Heart left ventricle (tissue), 16 donors: ENCODE measurements at regions not wholly inside any gene's neighbourhood (a gene's known extent, or its start where the extent isn't known, plus 50 kb on each side); places are given as distances from the start of the nearest gene placed in this dataset.
A peak's percentile ranks its signal among the peaks of the same experiment; 100 is the strongest.

Experiments used
- ATAC-seq, 4 donors: fragments of 200-7000 bp; cut with Tn5 transposase; one replicate each; pipeline ENCODE4 v1.9.1; 2020 to 2022; ENCODE audit warnings: moderate library complexity in 4 of 4, mild to moderate bottlenecking in 3 of 4, moderate number of reproducible peaks in 1 of 4
- DNase-seq, 5 donors: peaks; one replicate each; pipeline ENCODE4 v3.0.0-alpha.2; 2020
- H3K27ac ChIP-seq, 12 donors: fragments of 200-600 bp; sonication (generic) in 4 of 12; one replicate each; pipeline versions ENCODE4 v1.5.0 to v1.8.0; 2016 to 2022; ENCODE audit warnings: mild to moderate bottlenecking in 2 of 12
- H3K27me3 ChIP-seq, 9 donors: fragments of 200-600 bp; sonication (generic) in 2 of 9; one replicate each; pipeline versions ENCODE4 v1.5.1 to v1.8.0; 2016 to 2022; ENCODE audit warnings: mild to moderate bottlenecking in 3 of 9
- H3K36me3 ChIP-seq, 9 donors: fragments of 200-600 bp; sonication (generic) in 2 of 9; one replicate each; pipeline versions ENCODE4 v1.5.0 to v1.8.0; 2018 to 2022; ENCODE audit warnings: mild to moderate bottlenecking in 2 of 9
- H3K4me1 ChIP-seq, 12 donors: fragments of 200-600 bp; sonication (generic) in 4 of 12; one replicate each; pipeline versions ENCODE4 v1.5.0 to v1.8.0; 2016 to 2022; ENCODE audit warnings: mild to moderate bottlenecking in 3 of 12
- H3K4me3 ChIP-seq, 12 donors: fragments of 200-600 bp; sonication (generic) in 4 of 12; one replicate each; pipeline versions ENCODE4 v1.5.0 to v1.8.0; 2017 to 2022; ENCODE audit warnings: mild to moderate bottlenecking in 9 of 12, moderate library complexity in 4 of 12
- H3K9me3 ChIP-seq, 12 donors: fragments of 200-600 bp; sonication (generic) in 4 of 12; one replicate each; pipeline versions ENCODE4 v1.5.0 to v1.8.0; 2016 to 2022; ENCODE audit warnings: mild to moderate bottlenecking in 1 of 12
- POLR2A ChIP-seq, 2 donors: fragments of 450-650 bp; IDR thresholded peaks; one replicate each; pipeline ENCODE4 v1.6.1; 2017; ENCODE audit warnings: antibody characterized with exemption in 2 of 2, mild to moderate bottlenecking in 2 of 2, moderate library complexity in 2 of 2
- WGBS, 4 donors: extraction: QIAGEN DNeasy Blood & Tissue Kit in 2 of 4; methylation state at CpG; one replicate each; pipeline versions ENCODE4 v1.1.5 to v1.1.7; 2013 to 2018; 5-methylcytosine and 5-hydroxymethylcytosine counted together
- intact Hi-C, 10 donors: fragments of 100-400 bp; cut with DNase I; formaldehyde crosslinking; loops; one replicate each; pipeline versions ENCODE4 v1.11.1 to v1.14.2; 2022
- TF ChIP-seq, protein P1 (sequence below), 12 donors: fragments of 200-600 bp; sonication (generic) in 4 of 12; IDR thresholded peaks; one replicate each; pipeline versions ENCODE4 v1.5.0 to v1.8.0; 2018 to 2022; ENCODE audit warnings: antibody characterized with exemption in 12 of 12, mild to moderate bottlenecking in 5 of 12
- donor health status: ischemic (EF 13 %, LVEDD 7.1; RV severe dilation, severe dysfunction).
- donor health status: healthy with polysubstance abuse.
- donor health status: DM: no; HTN: yes; CAD: no.
- donor health status: DM: no; HTN: no; CAD: no.
- donor health status: ischemic (EF 25% LVEDD 6.9; RV normal size, moderate dysfunction).
- donor health status: ischemic (EF 25% LVEDD 5.7; RV mildly dilated, moderate dysfunction).
- donor health status: healthy.
- donor health status: DM: yes; HTN: yes; CAD: no.
- donor health status: ischemic (EF 35%, LVEDD 5.7; RV mildly dilated, moderate dysfunction).
- donor health status: nonischemic (EF 11% LVEDD 7.7; RV severe dilation, severe dysfunction).
- donor health status: DM: yes; HTN: yes; CAD: no.
- donor health status: PGD.
- donor health status: ischemic (EF 29% LVEDD 5.4; RV normal size, mild dysfunction).
- donor health status: nonischemic (EF 23%, LVEDD 6.1; RV moderate dilation, normal function).

- Histone ChIP-seq H3K36me3 (no peaks in the 10 kb centered on the region), H3K4me1 (peaks cover 0 to 15% (median 0%) of the 10 kb centered on the region in 12 donors), H3K27ac (no peak overlapping the region), H3K27me3 (no peaks in the 10 kb centered on the region), H3K9me3 (peaks cover 0 to 15% (median 5%) of the 10 kb centered on the region in 12 donors), H3K4me3 (no peak overlapping the region)
- intact Hi-C loops, result no loop called here
- 94 to 100% (median 94%) methylated on average over 4 to 32 of the region's 32 CpGs for WGBS, 4 donors
- DNase-seq (no peak), ATAC-seq (no peak)
- TF ChIP-seq POLR2A (IDR thresholded peaks at IDR 0.05), result no peak
- TF ChIP-seq, protein P1, sequence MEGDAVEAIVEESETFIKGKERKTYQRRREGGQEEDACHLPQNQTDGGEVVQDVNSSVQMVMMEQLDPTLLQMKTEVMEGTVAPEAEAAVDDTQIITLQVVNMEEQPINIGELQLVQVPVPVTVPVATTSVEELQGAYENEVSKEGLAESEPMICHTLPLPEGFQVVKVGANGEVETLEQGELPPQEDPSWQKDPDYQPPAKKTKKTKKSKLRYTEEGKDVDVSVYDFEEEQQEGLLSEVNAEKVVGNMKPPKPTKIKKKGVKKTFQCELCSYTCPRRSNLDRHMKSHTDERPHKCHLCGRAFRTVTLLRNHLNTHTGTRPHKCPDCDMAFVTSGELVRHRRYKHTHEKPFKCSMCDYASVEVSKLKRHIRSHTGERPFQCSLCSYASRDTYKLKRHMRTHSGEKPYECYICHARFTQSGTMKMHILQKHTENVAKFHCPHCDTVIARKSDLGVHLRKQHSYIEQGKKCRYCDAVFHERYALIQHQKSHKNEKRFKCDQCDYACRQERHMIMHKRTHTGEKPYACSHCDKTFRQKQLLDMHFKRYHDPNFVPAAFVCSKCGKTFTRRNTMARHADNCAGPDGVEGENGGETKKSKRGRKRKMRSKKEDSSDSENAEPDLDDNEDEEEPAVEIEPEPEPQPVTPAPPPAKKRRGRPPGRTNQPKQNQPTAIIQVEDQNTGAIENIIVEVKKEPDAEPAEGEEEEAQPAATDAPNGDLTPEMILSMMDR (IDR thresholded peaks at IDR 0.05), result no peak
These were observed 88.4 kb downstream of the CTTN start for GRCh38 chr11:70486731-70487130.

DNA sequence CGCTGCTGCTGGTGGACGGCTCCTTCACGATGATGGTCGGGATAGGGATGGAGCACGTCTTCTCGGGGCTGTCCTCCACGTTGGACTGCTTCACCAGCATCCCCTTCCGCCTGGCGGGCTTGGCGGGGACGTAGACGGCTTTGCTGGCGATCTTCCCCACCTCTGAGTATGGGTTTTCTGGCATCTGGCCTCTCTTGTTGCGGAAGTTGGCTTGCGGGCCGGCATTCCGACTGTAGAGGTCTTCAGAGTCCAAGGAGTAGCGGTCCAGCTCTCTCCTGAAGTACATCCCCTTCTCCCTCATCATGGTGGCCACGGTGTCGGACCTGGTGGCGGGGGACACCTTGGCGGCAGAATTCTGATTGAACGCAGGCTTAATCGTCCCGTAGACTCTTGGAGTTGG is 88.8 kb downstream of the CTTN start:
- Histone ChIP-seq H3K9me3 (peaks cover 0 to 16% (median 5%) of the 10 kb centered on the region in 12 donors), H3K27ac (no peak overlapping the region), H3K4me1 (peaks cover 0 to 10% (median 0%) of the 10 kb centered on the region in 12 donors), H3K4me3 (no peak overlapping the region), H3K36me3 (no peaks in the 10 kb centered on the region), H3K27me3 (no peaks in the 10 kb centered on the region)
- intact Hi-C loops, result no loop called here
- 91 to 93% (median 93%) methylated on average over 20 to 25 of the region's 25 CpGs for WGBS, 4 donors
- ATAC-seq (no peak), DNase-seq (no peak)
- no peak for TF ChIP-seq POLR2A (IDR thresholded peaks at IDR 0.05)
- TF ChIP-seq, protein P1 (IDR thresholded peaks at IDR 0.05), result no peak

- Histone ChIP-seq H3K4me1 (peaks cover 0 to 5% (median 0%) of the 10 kb centered on the region in 12 donors), H3K4me3 (no peak overlapping the region), H3K27ac (no peak overlapping the region), H3K36me3 (no peaks in the 10 kb centered on the region), H3K9me3 (peaks cover 0 to 16% (median 5%) of the 10 kb centered on the region in 12 donors), H3K27me3 (no peaks in the 10 kb centered on the region)
- WGBS, 4 donors, result 83 to 87% (median 84%) methylated on average over 13 to 16 of the region's 16 CpGs
- TF ChIP-seq, protein P1 (IDR thresholded peaks at IDR 0.05), result no peak
- TF ChIP-seq POLR2A (IDR thresholded peaks at IDR 0.05), result no peak
- intact Hi-C loops, result no loop called here
- no peak for ATAC-seq
- DNase-seq, result peak in 1 of 5 donors; percentile 22
These were observed 89.4 kb downstream of the CTTN start for GRCh38 chr11:70487756-70488155.

GRCh38 chr11:70488171-70488703 is 89.9 kb downstream of the CTTN start:
- WGBS, 4 donors, result 78 to 83% (median 80%) methylated on average over 4 to 7 of the region's 7 CpGs
- H3K9me3 ChIP-seq, result peaks cover 0 to 16% (median 5%) of the 10 kb centered on the region in 12 donors
- no peaks in the 10 kb centered on the region for H3K36me3 ChIP-seq
- no peak overlapping the region for H3K27ac ChIP-seq
- DNase-seq (peak in 3 of 5 donors; percentile 5 to 47 (median 11)), ATAC-seq (no peak)
- TF ChIP-seq, protein P1 (IDR thresholded peaks at IDR 0.05), result no peak
- TF ChIP-seq POLR2A (IDR thresholded peaks at IDR 0.05), result no peak
- peaks cover 0 to under 1% (median 0%) of the 10 kb centered on the region in 12 donors for H3K4me1 ChIP-seq
- no peaks in the 10 kb centered on the region for H3K27me3 ChIP-seq
- no peak overlapping the region for H3K4me3 ChIP-seq
- intact Hi-C loops, result no loop called here
